HG03108 (cell line): ENCODE measurements at regions not wholly inside any gene's neighbourhood (a gene's known extent, or its start where the extent isn't known, plus 50 kb on each side); places are given as distances from the start of the nearest gene placed in this dataset.

Source experiments
- ATAC-seq: cut with Tn5 transposase; IDR thresholded peaks from one replicate; pipeline ENCODE4 v1.9.1; 2021; ENCODE audit warnings: moderate library complexity; ENCODE audit not compliant: unreplicated experiment

- no peak for ATAC-seq
Observed at GRCh38 chr13:40235160-40235796, 431.2 kb downstream of the FOXO1 start.

GRCh38 chr13:40236566-40237168 lies 429.8 kb downstream of the FOXO1 start:
- no peak for ATAC-seq

GRCh38 chr13:40238761-40239160 lies 427.7 kb downstream of the FOXO1 start:
- no peak for ATAC-seq

- no peak for ATAC-seq
Observed at GRCh38 chr13:40240293-40240692, 426.1 kb downstream of the FOXO1 start.

GRCh38 chr13:40241125-40241798 lies 425.2 kb downstream of the FOXO1 start:
- no peak for ATAC-seq

GRCh38 chr13:40243047-40243446 lies 423.4 kb downstream of the FOXO1 start:
- no peak for ATAC-seq

GRCh38 chr13:40243982-40244381 lies 422.5 kb downstream of the FOXO1 start:
- no peak for ATAC-seq

- ATAC-seq = no peak
Observed at GRCh38 chr13:40245567-40245966, 420.9 kb downstream of the FOXO1 start.

GRCh38 chr13:40247845-40248244 lies 418.6 kb downstream of the FOXO1 start:
- ATAC-seq = no peak

- no peak for ATAC-seq
Observed at GRCh38 chr13:40251343-40252032, 415.0 kb downstream of the FOXO1 start.

- no peak for ATAC-seq
Observed at GRCh38 chr13:40252241-40252640, 414.2 kb downstream of the FOXO1 start.

GRCh38 chr13:40252676-40253075 lies 413.8 kb downstream of the FOXO1 start:
- ATAC-seq = no peak

- no peak for ATAC-seq
Observed at GRCh38 chr13:40254394-40254793, 412.0 kb downstream of the FOXO1 start.

GRCh38 chr13:40255551-40255950 lies 410.9 kb downstream of the FOXO1 start:
- no peak for ATAC-seq

- no peak for ATAC-seq
Observed at GRCh38 chr13:40259899-40260298, 406.5 kb downstream of the FOXO1 start.

GRCh38 chr13:40261336-40261735 lies 405.1 kb downstream of the FOXO1 start:
- no peak for ATAC-seq

GRCh38 chr13:40261947-40262346 lies 404.5 kb downstream of the FOXO1 start:
- no peak for ATAC-seq

GRCh38 chr13:40269086-40269485 lies 397.4 kb downstream of the FOXO1 start:
- ATAC-seq = no peak

- no peak for ATAC-seq
Observed at GRCh38 chr13:40270726-40271125, 395.7 kb downstream of the FOXO1 start.

- ATAC-seq = no peak
Observed at GRCh38 chr13:40271271-40271885, 395.1 kb downstream of the FOXO1 start.
